SK-N-SH (cell line): ENCODE measurements at regions not wholly inside any gene's neighbourhood (a gene's known extent, or its start where the extent isn't known, plus 50 kb on each side); places are given as distances from the start of the nearest gene placed in this dataset.

Experiments
- CTCF ChIA-PET: fragments of 300-600, 350-600 bp; formaldehyde crosslinking; extraction: SDS; loops from one replicate; lab custom pipeline; 2021; lab: Yijun Ruan, JAX
- POLR2A ChIA-PET: fragments of 350-600 bp; sonication (Branson Sonifier 250); formaldehyde crosslinking; extraction: SDS; loops from one replicate; lab custom pipeline; 2020; ENCODE audit warnings: antibody characterized with exemption, inconsistent platforms; lab: Yijun Ruan, JAX
- DNase-seq: peaks from one replicate; pipeline ENCODE4 v3.0.0; 2012
- H2AFZ ChIP-seq: fragments of 200-600 bp; sonication (generic); 2 replicates; pipeline ENCODE4 v1.8.1; 2016; ENCODE audit warnings: antibody characterized with exemption, mild to moderate bottlenecking, low read depth
- H3F3A ChIP-seq: fragments of 200-600 bp; sonication (generic); replicated peaks from 2 replicates; pipeline ENCODE3; 2016; ENCODE audit warnings: antibody characterized with exemption, mild to moderate bottlenecking; ENCODE audit not compliant: insufficient read depth
- H3K27ac ChIP-seq, 2 experiments: fragments of 200-500 bp in 1 of 2; fragments of 200-600 bp in 1 of 2; sonication (Bioruptor generic) in 1 of 2; sonication (generic), shearing (Covaris generic) in 1 of 2; 2 replicates each; pipeline versions ENCODE4 v1.5.1 to v1.6.1; 2014 to 2016; ENCODE audit warnings: low read depth in 2 of 2, inconsistent platforms in 1 of 2, low read length in 1 of 2, mild to moderate bottlenecking in 1 of 2, mixed read lengths in 1 of 2
- H3K27me3 ChIP-seq: fragments of 200-600 bp; sonication (generic), shearing (Covaris generic); 2 replicates; pipeline ENCODE4 v1.6.1; 2016; ENCODE audit warnings: mixed run types; ENCODE audit not compliant: insufficient read depth
- H3K36me3 ChIP-seq, 2 experiments: fragments of 200-500 bp in 1 of 2; fragments of 200-600 bp in 1 of 2; sonication (Bioruptor generic) in 1 of 2; sonication (generic) in 1 of 2; replicated peaks in 1 of 2; 2 replicates each; pipeline versions ENCODE3 to v1.5.1; 2014 to 2016; ENCODE audit warnings: low read length in 1 of 2, mild to moderate bottlenecking in 1 of 2; ENCODE audit not compliant: insufficient read depth in 2 of 2, control insufficient read depth in 1 of 2
- H3K4me1 ChIP-seq, 2 experiments: fragments of 200-500 bp in 1 of 2; fragments of 200-600 bp in 1 of 2; sonication (Bioruptor generic) in 1 of 2; sonication (generic), shearing (Covaris generic) in 1 of 2; 2 replicates each; pipeline versions ENCODE4 v1.5.1 to v1.6.1; 2014 to 2016; ENCODE audit warnings: low read depth in 1 of 2, low read length in 1 of 2, mixed run types in 1 of 2; ENCODE audit not compliant: insufficient read depth in 2 of 2, control insufficient read depth in 1 of 2
- H3K4me2 ChIP-seq: fragments of 200-600 bp; sonication (generic), shearing (Covaris generic); 2 replicates; pipeline ENCODE4 v1.6.1; 2017; ENCODE audit warnings: mixed run types
- H3K4me3 ChIP-seq, 2 experiments: fragments of 200-500 bp in 1 of 2; fragments of 200-600 bp in 1 of 2; sonication (Bioruptor generic) in 1 of 2; sonication (generic), shearing (Covaris generic) in 1 of 2; 2 replicates each; pipeline versions ENCODE4 v1.5.1 to v1.8.1; 2014 to 2016; ENCODE audit warnings: low read depth in 2 of 2, inconsistent platforms in 1 of 2, low read length in 1 of 2, mild to moderate bottlenecking in 1 of 2, mixed read lengths in 1 of 2, moderate library complexity in 1 of 2
- H3K79me2 ChIP-seq: fragments of 200-600 bp; sonication (generic); 2 replicates; pipeline ENCODE4 v1.8.1; 2017; ENCODE audit warnings: mild to moderate bottlenecking; ENCODE audit not compliant: insufficient read depth
- H3K9ac ChIP-seq: fragments of 200-600 bp; sonication (generic); 2 replicates; pipeline ENCODE4 v1.6.1; 2017; ENCODE audit warnings: mixed run types
- H3K9me2 ChIP-seq: fragments of 200-600 bp; sonication (generic); 2 replicates; pipeline ENCODE4 v1.6.1; 2017; ENCODE audit warnings: mixed run types
- H3K9me3 ChIP-seq: fragments of 200-600 bp; sonication (generic); 2 replicates; pipeline ENCODE4 v1.6.1; 2017; ENCODE audit warnings: mixed run types, mild to moderate bottlenecking, moderate library complexity
- H4K20me1 ChIP-seq: fragments of 200-600 bp; sonication (generic); 2 replicates; pipeline ENCODE4 v1.6.1; 2017; ENCODE audit warnings: mild to moderate bottlenecking, mixed run types; ENCODE audit not compliant: insufficient read depth
- CTCF ChIP-seq: fragments of 200-600 bp; sonication (generic); IDR thresholded peaks from 2 replicates; pipeline ENCODE4 v1.6.1; 2017; ENCODE audit warnings: antibody characterized with exemption, mild to moderate bottlenecking, moderate library complexity
- FOSL2 ChIP-seq: IDR thresholded peaks from 2 replicates; pipeline ENCODE4 v1.4.0; 2012; ENCODE audit warnings: low read depth, mild to moderate bottlenecking, moderate library complexity, borderline replicate concordance
- FOXM1 ChIP-seq: IDR thresholded peaks from 2 replicates; pipeline ENCODE4 v1.4.0; 2012; ENCODE audit warnings: low read depth, mild to moderate bottlenecking
- GATA2 ChIP-seq: sonication (generic); formaldehyde crosslinking; IDR thresholded peaks from 2 replicates; pipeline ENCODE4 v1.5.0; 2020; ENCODE audit warnings: mild to moderate bottlenecking, missing genetic modification reagents
- IRF3 ChIP-seq: fragments of 150-350 bp; IDR thresholded peaks from 2 replicates; pipeline ENCODE4 v1.6.1; 2016; ENCODE audit warnings: mild to moderate bottlenecking, low read depth, low read length
- MXI1 ChIP-seq: IDR thresholded peaks from 2 replicates; pipeline ENCODE4 v1.6.1; 2012; ENCODE audit warnings: mild to moderate bottlenecking, low read depth, low read length, improper control_type of control experiment
- NRF1 ChIP-seq: IDR thresholded peaks from 2 replicates; pipeline ENCODE4 v1.6.1; 2012; ENCODE audit warnings: low read depth, mild to moderate bottlenecking, low read length
- PBX3 ChIP-seq: IDR thresholded peaks from 2 replicates; pipeline ENCODE4; 2012
- REST ChIP-seq: IDR thresholded peaks from 2 replicates; pipeline ENCODE4 v1.6.1; 2012; ENCODE audit warnings: mild to moderate bottlenecking, low read depth, low read length, moderate library complexity
- RFX5 ChIP-seq: IDR thresholded peaks from 2 replicates; pipeline ENCODE4 v1.6.1; 2012; ENCODE audit warnings: mild to moderate bottlenecking, improper control_type of control experiment, low read length
- SMC3 ChIP-seq: IDR thresholded peaks from 2 replicates; pipeline ENCODE4 v1.6.1; 2012; ENCODE audit warnings: low read depth, low read length, improper control_type of control experiment
- TAF1 ChIP-seq: IDR thresholded peaks from 2 replicates; pipeline ENCODE4 v1.6.1; 2012; ENCODE audit warnings: low read depth, mild to moderate bottlenecking, low read length, moderate library complexity, borderline replicate concordance
- TCF12 ChIP-seq: IDR thresholded peaks from 2 replicates; pipeline ENCODE4 v1.4.0; 2012
- WGBS: methylation state at CpG from one replicate; pipeline ENCODE4 v1.1.6; 2017; ENCODE audit warnings: low lambda C conversion rate; 5-methylcytosine and 5-hydroxymethylcytosine counted together
- TF ChIP-seq, protein P1 (sequence below): IDR thresholded peaks from 2 replicates; pipeline ENCODE4 v1.4.0; 2012; ENCODE audit warnings: low read depth

GRCh38 chr16:17560548-17560947 lies 89.8 kb upstream of the XYLT1 start:
- Histone ChIP-seq H3K9me3 (no peaks in the 10 kb centered on the region), H3K4me3 (no peak overlapping the region), H3K27me3 (no peaks in the 10 kb centered on the region), H3K36me3 (no peaks in the 10 kb centered on the region), H3K4me2 (no peak overlapping the region), H3K9ac (no peak overlapping the region), H3K79me2 (no peaks in the 10 kb centered on the region), H3K4me1 (peaks cover 3 to 5% of the 10 kb centered on the region in 2 experiments; a peak in 3 of 4 replicates), H3F3A (peaks cover 6% of the 10 kb centered on the region), H3K9me2 (no peaks in the 10 kb centered on the region), H4K20me1 (no peaks in the 10 kb centered on the region), H3K27ac (no peak overlapping the region), H2AFZ (no peak overlapping the region)
- CTCF ChIA-PET = no interaction called here
- no peak for DNase-seq
- 54% methylated on average over 3 of the region's 3 CpGs for WGBS
- POLR2A ChIA-PET = interaction anchor here (1.1 kb wide), 1 partner anchor 11 kb away, joined by 3 read pairs; no protein-coding TSS in a partner anchor
- TF ChIP-seq FOXM1 (no peak), FOSL2 (no peak), RFX5 (no peak), MXI1 (no peak), NRF1 (no peak), TCF12 (no peak), GATA2 (CRISPR knock-in tag) (no peak), IRF3 (no peak), TAF1 (no peak), PBX3 (no peak), SMC3 (no peak), CTCF (no peak), REST (no peak)
- TF ChIP-seq, protein P1, sequence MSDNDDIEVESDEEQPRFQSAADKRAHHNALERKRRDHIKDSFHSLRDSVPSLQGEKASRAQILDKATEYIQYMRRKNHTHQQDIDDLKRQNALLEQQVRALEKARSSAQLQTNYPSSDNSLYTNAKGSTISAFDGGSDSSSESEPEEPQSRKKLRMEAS = no peak
